ENCODE measurements at regions not wholly inside any gene's neighbourhood (a gene's known extent, or its start where the extent isn't known, plus 50 kb on each side); places are given as distances from the start of the nearest gene placed in this dataset.

DNA sequence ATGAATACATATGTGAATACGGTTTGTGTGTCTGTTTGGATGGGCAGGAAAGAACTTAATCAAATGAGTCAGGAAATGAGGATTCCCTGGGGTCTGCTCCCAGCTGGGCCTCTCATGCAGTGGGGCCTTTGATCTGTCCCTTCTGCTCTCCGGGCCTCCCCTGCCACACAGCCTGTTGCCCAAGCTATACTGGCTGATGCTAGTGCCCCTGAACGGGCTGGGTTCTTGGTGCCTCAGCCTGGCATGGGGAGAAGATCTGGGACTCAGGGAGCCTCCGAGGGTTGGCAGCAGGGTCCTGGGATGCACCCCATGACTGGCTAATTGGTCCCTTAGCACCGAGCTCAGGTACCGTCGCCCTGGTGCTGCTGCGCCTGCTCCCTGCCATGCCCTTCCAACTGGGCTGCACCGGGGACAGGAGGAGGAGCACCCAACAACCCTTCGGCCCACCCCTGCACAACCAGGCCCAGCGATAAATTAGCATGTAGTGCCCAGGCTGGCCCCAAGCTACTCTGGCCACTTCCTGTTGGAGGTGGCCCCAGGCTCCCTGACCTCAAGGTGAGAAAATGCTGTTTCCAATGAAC, 59.9 kb upstream of the DUSP5 start:
- no peak overlapping the region for H3K4me3 Mint-ChIP-seq
- intact Hi-C loops (cut with micrococcal nuclease), result no loop called here
- ChIA-PET POLR2A (no interaction called here), CTCF (no interaction called here)
- no peak for ATAC-seq
- peaks cover 5% of the 10 kb centered on the region for H3K9me3 Mint-ChIP-seq
- H3K27me3 Mint-ChIP-seq, result no peaks in the 10 kb centered on the region
- H3K36me3 Mint-ChIP-seq (ENCODE audit: low read depth), result no peaks in the 10 kb centered on the region
- no peak overlapping the region for H3K27ac Mint-ChIP-seq
- H3K4me1 Mint-ChIP-seq (ENCODE audit: low read depth), result peaks cover 9% of the 10 kb centered on the region
- no peak for DNase-seq
- TF ChIP-seq, protein P1, sequence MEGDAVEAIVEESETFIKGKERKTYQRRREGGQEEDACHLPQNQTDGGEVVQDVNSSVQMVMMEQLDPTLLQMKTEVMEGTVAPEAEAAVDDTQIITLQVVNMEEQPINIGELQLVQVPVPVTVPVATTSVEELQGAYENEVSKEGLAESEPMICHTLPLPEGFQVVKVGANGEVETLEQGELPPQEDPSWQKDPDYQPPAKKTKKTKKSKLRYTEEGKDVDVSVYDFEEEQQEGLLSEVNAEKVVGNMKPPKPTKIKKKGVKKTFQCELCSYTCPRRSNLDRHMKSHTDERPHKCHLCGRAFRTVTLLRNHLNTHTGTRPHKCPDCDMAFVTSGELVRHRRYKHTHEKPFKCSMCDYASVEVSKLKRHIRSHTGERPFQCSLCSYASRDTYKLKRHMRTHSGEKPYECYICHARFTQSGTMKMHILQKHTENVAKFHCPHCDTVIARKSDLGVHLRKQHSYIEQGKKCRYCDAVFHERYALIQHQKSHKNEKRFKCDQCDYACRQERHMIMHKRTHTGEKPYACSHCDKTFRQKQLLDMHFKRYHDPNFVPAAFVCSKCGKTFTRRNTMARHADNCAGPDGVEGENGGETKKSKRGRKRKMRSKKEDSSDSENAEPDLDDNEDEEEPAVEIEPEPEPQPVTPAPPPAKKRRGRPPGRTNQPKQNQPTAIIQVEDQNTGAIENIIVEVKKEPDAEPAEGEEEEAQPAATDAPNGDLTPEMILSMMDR (IDR thresholded peaks at IDR 0.05), result no peak

DNA sequence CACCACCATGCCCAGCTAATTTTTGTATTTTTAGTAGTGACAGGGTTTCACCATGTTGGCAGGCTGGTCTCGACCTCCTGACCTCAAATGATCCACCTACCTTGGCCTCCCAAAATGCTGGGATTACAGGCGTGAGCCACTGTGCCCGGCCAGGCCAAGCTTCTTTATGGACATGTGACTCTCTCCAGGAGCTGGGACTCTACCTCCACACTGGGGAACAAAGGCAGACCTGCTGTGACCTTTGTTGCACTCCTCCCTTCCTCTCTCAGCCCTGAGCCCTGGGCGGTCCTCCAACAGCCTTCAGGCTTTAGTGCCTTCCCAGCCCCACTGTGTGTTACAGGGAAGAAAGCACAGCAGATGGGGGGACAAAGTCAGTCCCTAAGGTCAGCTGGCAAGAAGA, 55.0 kb upstream of the DUSP5 start:
- TF ChIP-seq, protein P1 (IDR thresholded peaks at IDR 0.05), result no peak
- CTCF ChIA-PET, result interaction anchor here (0.8 to 1.5 kb wide), 2 partner anchors 30 to 104 kb away, joined by 3 read pairs; no protein-coding TSS in a partner anchor
- H3K4me1 Mint-ChIP-seq (ENCODE audit: low read depth), result peaks cover 9% of the 10 kb centered on the region
- intact Hi-C loops (cut with micrococcal nuclease), result no loop called here
- H3K27me3 Mint-ChIP-seq, result no peaks in the 10 kb centered on the region
- ATAC-seq (no peak), DNase-seq (no peak)
- no peaks in the 10 kb centered on the region for H3K36me3 Mint-ChIP-seq (ENCODE audit: low read depth)
- no peaks in the 10 kb centered on the region for H3K9me3 Mint-ChIP-seq
- no peak overlapping the region for H3K27ac Mint-ChIP-seq
- POLR2A ChIA-PET, result interaction anchor here (0.6 kb wide), 1 partner anchor 116 kb away, joined by 4 read pairs; no protein-coding TSS in a partner anchor
- no peak overlapping the region for H3K4me3 Mint-ChIP-seq

DNA sequence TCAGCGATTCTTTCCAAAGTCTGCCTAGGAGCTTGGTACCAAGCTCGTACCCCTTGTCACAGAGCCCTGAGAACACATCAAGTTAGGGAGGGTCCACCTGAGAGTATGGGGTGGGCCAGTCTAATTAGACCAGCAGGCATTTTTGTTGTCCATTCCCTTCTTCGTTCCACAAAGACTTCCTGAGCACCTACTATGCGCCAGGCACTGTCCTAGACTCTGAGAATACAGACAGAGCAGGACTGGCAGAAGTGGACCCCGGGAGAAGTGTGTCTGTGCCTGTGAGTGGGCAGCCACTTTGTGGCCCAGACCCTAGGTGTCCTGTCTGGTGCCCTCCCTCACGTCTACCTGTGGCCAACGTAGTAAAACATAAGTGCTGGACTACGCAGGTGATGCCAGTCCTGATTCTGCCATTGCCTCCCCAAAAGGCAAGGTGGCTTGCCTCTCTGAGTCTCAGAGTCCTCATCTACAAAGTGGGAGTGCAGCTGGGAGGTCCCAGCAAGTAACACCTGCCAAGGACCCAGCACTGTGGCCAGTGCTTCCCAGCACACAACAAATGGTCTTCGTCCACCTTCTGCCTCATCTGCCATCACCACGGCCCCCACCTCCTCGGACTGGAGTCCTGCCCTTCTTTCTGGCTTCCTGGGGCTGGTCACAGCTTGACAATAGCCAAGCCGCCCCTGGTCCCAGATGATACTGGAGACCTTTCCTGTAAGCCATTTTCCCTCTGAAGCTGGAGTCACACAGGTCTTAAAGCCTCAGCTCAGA, 54.3 kb upstream of the DUSP5 start:
- TF ChIP-seq, protein P1 (IDR thresholded peaks at IDR 0.05), result no peak
- H3K27me3 Mint-ChIP-seq, result no peaks in the 10 kb centered on the region
- intact Hi-C loops (cut with micrococcal nuclease), result no loop called here
- DNase-seq, result no peak
- no peak overlapping the region for H3K4me3 Mint-ChIP-seq
- POLR2A ChIA-PET, result no interaction called here
- no peaks in the 10 kb centered on the region for H3K9me3 Mint-ChIP-seq
- no peaks in the 10 kb centered on the region for H3K36me3 Mint-ChIP-seq (ENCODE audit: low read depth)
- no peak overlapping the region for H3K27ac Mint-ChIP-seq
- no peak for ATAC-seq
- CTCF ChIA-PET, result interaction anchor here (1.1 to 1.5 kb wide), 3 partner anchors 88 to 103 kb away, joined by 3 to 4 read pairs (median 3); no protein-coding TSS in a partner anchor
- peaks cover 9% of the 10 kb centered on the region for H3K4me1 Mint-ChIP-seq (ENCODE audit: low read depth)

DNA sequence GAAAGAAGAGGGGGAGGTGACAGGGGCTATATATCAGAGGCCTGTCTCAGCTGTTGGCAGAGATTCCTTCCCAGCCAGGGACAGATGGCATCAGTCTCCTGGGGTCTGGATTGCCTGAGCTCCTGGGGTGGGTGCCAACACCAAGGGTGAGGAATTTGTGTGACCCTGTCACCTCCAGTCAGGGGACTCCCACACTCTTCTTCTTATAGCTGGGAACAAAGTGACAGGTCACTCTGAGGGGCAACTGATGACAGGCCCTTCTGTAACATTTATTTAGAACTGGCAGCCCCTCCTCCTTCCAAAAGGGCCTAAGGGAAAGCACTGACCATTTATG, 53.7 kb upstream of the DUSP5 start:
- intact Hi-C loops (cut with micrococcal nuclease), result no loop called here
- POLR2A ChIA-PET, result no interaction called here
- H3K27me3 Mint-ChIP-seq, result no peaks in the 10 kb centered on the region
- no peak for ATAC-seq
- H3K9me3 Mint-ChIP-seq, result no peaks in the 10 kb centered on the region
- H3K4me1 Mint-ChIP-seq (ENCODE audit: low read depth), result peaks cover 9% of the 10 kb centered on the region
- H3K27ac Mint-ChIP-seq, result no peak overlapping the region
- TF ChIP-seq, protein P1 (IDR thresholded peaks at IDR 0.05), result no peak
- CTCF ChIA-PET, result interaction anchor here (0.9 to 1.2 kb wide), 3 partner anchors 11 to 91 kb away, joined by 3 to 4 read pairs (median 3); no protein-coding TSS in a partner anchor
- H3K36me3 Mint-ChIP-seq (ENCODE audit: low read depth), result no peaks in the 10 kb centered on the region
- H3K4me3 Mint-ChIP-seq, result no peak overlapping the region
- DNase-seq, result no peak

DNA sequence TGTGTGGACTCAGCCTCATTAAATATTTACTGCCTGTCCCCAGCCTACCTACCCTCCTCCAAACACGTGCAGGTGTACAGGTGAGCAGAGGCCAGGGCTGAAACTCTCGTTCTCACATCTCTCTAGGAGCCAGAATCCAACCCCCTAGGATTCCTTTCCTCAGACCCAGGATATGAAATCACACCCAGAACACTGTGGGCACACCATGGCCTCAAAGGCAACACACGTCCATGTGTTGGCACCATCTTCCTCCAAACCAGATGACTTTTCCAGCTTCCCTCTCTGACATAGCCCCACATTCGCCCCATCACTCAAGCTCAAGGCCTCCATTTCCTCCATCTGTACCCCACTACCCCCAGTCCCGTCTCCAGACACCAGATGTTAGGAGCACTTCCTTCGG, 51.8 kb upstream of the DUSP5 start:
- Mint-ChIP-seq H3K27ac (no peak overlapping the region), H3K27me3 (peaks cover 1% of the 10 kb centered on the region), H3K4me3 (no peak overlapping the region), H3K36me3 (ENCODE audit: low read depth) (no peaks in the 10 kb centered on the region), H3K4me1 (ENCODE audit: low read depth) (peaks cover 9% of the 10 kb centered on the region), H3K9me3 (no peaks in the 10 kb centered on the region)
- ATAC-seq, result no peak
- ChIA-PET CTCF (interaction anchor here (3.4 kb wide), 1 partner anchor 100 kb away, joined by 9 read pairs; no protein-coding TSS in a partner anchor), POLR2A (interaction anchor here (1.2 kb wide), 1 partner anchor 20 kb away, joined by 3 read pairs; no protein-coding TSS in a partner anchor)
- DNase-seq, result no peak
- TF ChIP-seq, protein P1 (IDR thresholded peaks at IDR 0.05), result no peak
- intact Hi-C loops (cut with micrococcal nuclease), result no loop called here

Measured in activated CD8-positive, alpha-beta T cell treated with anti-CD3 and anti-CD28 coated beads for 36 hours (primary cell).